SK-N-MC (cell line): ENCODE measurements at regions not wholly inside any gene's neighbourhood (a gene's known extent, or its start where the extent isn't known, plus 50 kb on each side); places are given as distances from the start of the nearest gene placed in this dataset.
"Not testable (repeated sequence)": the region's sequence is repeated elsewhere in the genome, so short reads cannot be mapped to it uniquely, and the experiment has no call there.

ENCODE experiments used
- DNase-seq: peaks from one replicate; pipeline ENCODE4 v3.0.0-alpha.2; 2011; ENCODE audit warnings: low read depth, low spot score
- H3K27ac ChIP-seq: fragments of 200-600 bp; sonication (generic); 2 replicates; pipeline ENCODE4 v1.5.1; 2016; ENCODE audit warnings: mixed run types
- H3K36me3 ChIP-seq: fragments of 200-600 bp; sonication (generic); 2 replicates; pipeline ENCODE4 v1.6.1; 2017; ENCODE audit warnings: antibody characterized with exemption, low read length, mixed read lengths; ENCODE audit not compliant: insufficient read depth
- H3K4me3 ChIP-seq: fragments of 200-600 bp; sonication (generic); 2 replicates; pipeline ENCODE4 v1.5.1; 2016
- H3K9ac ChIP-seq: fragments of 200-600 bp; sonication (generic); 2 replicates; pipeline ENCODE4 v1.8.0; 2017; ENCODE audit warnings: mixed run types, mixed read lengths; ENCODE audit not compliant: insufficient read length
- H3K9me3 ChIP-seq: fragments of 200-600 bp; sonication (generic); 2 replicates; pipeline ENCODE4 v1.6.1; 2017; ENCODE audit warnings: low read depth, mild to moderate bottlenecking, antibody characterized with exemption, low read length, moderate library complexity, mixed read lengths
- EZH2 ChIP-seq: fragments of 200-600 bp; sonication (generic); IDR thresholded peaks from one replicate; pipeline ENCODE4 v1.6.1; 2017; ENCODE audit warnings: antibody characterized with exemption
- FOXP2 ChIP-seq: optimal IDR thresholded peaks from 2 replicates; pipeline ENCODE3; 2011; ENCODE audit warnings: mild to moderate bottlenecking, moderate library complexity; ENCODE audit not compliant: insufficient read depth; ENCODE audit errors: extremely low read length, control extremely low read depth
- POLR2AphosphoS5 ChIP-seq: IDR thresholded peaks from 2 replicates; pipeline ENCODE4 v1.6.1; 2012; ENCODE audit warnings: mild to moderate bottlenecking, low read depth, low read length, borderline replicate concordance

GRCh38 chr1:233796146-233796783 lies 108.2 kb upstream of the SLC35F3 start:
- Histone ChIP-seq H3K9ac (no peak overlapping the region), H3K9me3 (no peaks in the 10 kb centered on the region), H3K36me3 (no peaks in the 10 kb centered on the region), H3K27ac (no peak overlapping the region), H3K4me3 (no peak overlapping the region)
- DNase-seq: no peak
- TF ChIP-seq FOXP2 (no peak), POLR2AphosphoS5 (no peak), EZH2 (no peak)

DNA sequence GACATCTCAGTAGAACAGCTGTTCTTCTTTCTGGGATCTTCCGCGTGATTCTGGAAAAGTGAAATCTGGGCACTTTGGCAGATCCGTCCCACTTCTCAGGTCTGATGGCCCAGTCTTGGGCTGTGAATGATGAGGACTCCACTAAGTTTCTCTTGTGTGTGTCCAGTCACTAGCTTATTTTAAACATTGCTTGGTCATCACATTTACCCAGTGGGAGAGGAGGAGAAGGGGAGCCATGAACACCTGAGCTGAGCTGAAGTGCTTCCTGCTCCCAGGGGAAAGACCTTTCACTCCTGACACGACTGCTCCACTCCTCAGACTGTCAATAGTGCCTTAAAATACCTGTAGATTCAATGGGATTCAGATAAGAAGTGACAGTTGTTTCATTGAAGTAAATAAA lies 101.9 kb upstream of the SLC35F3 start:
- no peak overlapping the region for H3K27ac ChIP-seq
- DNase-seq: no peak
- no peak overlapping the region for H3K4me3 ChIP-seq
- no peak overlapping the region for H3K9ac ChIP-seq
- no peaks in the 10 kb centered on the region for H3K36me3 ChIP-seq
- no peak for TF ChIP-seq EZH2
- TF ChIP-seq FOXP2: no peak
- no peak for TF ChIP-seq POLR2AphosphoS5
- no peaks in the 10 kb centered on the region for H3K9me3 ChIP-seq

DNA sequence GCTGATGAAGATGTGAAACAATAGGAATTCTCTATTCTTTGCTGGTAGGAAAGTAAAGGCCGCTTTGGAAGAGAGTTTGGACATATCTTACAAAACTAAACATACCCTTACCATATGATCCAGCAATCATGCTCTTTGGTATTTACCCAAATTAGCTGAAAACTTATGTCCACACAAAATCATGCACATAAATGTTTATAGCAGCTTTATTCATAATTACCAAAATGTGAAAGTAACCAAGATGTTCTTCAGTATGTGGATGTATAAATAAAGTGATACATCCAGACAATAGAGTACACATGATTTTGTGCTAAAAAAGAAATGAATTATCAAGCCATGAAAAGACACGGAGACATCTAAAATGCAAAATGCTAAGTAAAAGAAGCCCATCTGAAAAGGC lies 98.7 kb upstream of the SLC35F3 start:
- H3K4me3 ChIP-seq: no peak overlapping the region
- no peaks in the 10 kb centered on the region for H3K36me3 ChIP-seq
- TF ChIP-seq POLR2AphosphoS5 (no peak), FOXP2 (no peak), EZH2 (no peak)
- H3K9ac ChIP-seq: no peak overlapping the region
- no peaks in the 10 kb centered on the region for H3K9me3 ChIP-seq
- no peak for DNase-seq
- no peak overlapping the region for H3K27ac ChIP-seq

DNA sequence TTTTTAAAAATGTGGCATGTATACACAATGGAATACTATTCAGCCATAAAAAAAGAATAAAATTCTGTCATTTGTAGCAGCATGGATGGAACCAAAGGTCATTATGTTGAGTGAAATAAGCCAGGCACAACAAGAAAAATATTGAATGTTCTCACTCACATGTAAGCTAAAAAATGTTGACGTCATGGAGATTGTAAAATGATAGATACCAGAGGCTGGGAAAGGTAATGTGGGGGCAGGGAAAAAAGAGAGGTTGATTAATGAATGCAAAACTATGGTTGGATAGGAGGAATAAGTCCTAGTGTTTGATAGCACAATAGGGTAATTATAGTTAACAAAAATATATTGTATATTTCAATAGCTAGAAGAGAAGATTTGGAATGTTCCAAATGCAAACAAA lies 89.1 kb upstream of the SLC35F3 start:
- no peak for DNase-seq
- Histone ChIP-seq H3K9me3 (no peaks in the 10 kb centered on the region), H3K36me3 (no peaks in the 10 kb centered on the region), H3K27ac (no peak overlapping the region), H3K9ac (no peak overlapping the region), H3K4me3 (no peak overlapping the region)
- no peak for TF ChIP-seq POLR2AphosphoS5
- no peak for TF ChIP-seq FOXP2
- no peak for TF ChIP-seq EZH2

GRCh38 chr1:233815865-233816264 lies 88.6 kb upstream of the SLC35F3 start:
- Histone ChIP-seq H3K36me3 (no peaks in the 10 kb centered on the region), H3K4me3 (no peak overlapping the region), H3K9ac (no peak overlapping the region), H3K27ac (no peak overlapping the region), H3K9me3 (no peaks in the 10 kb centered on the region)
- no peak for DNase-seq
- TF ChIP-seq POLR2AphosphoS5 (no peak), FOXP2 (no peak), EZH2 (no peak)

DNA sequence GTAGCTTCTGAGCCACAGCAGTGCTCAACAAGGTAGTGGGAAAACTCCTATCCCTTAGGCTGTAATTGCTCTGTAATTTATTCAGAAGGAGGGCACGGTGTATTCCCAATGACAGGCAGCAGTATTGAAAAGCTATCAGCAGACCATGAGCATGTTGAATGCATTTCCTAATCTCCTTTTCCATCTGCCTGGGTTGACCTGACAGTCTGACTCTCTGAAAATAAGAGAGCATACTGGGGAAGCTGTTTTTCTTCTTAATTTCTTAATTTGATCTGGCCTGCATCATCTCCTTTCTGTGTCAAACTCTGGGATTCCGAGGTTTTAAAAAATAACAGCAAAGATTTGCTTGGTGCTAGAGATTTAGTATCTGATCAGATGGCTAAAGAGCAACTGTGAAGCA lies 88.1 kb upstream of the SLC35F3 start:
- no peak for DNase-seq
- no peak overlapping the region for H3K4me3 ChIP-seq
- no peak overlapping the region for H3K27ac ChIP-seq
- no peaks in the 10 kb centered on the region for H3K36me3 ChIP-seq
- no peaks in the 10 kb centered on the region for H3K9me3 ChIP-seq
- H3K9ac ChIP-seq: no peak overlapping the region
- TF ChIP-seq POLR2AphosphoS5 (no peak), EZH2 (no peak), FOXP2 (no peak)

- Histone ChIP-seq H3K9me3 (no peaks in the 10 kb centered on the region), H3K36me3 (no peaks in the 10 kb centered on the region), H3K4me3 (no peak overlapping the region), H3K9ac (no peak overlapping the region), H3K27ac (no peak overlapping the region)
- TF ChIP-seq FOXP2 (no peak), POLR2AphosphoS5 (no peak), EZH2 (no peak)
- DNase-seq: no peak
Measured at GRCh38 chr1:233819042-233819441, 85.4 kb upstream of the SLC35F3 start.

GRCh38 chr1:233824179-233824578 lies 80.3 kb upstream of the SLC35F3 start:
- not testable (repeated sequence) for H3K4me3 ChIP-seq, DNase-seq, H3K9ac ChIP-seq, H3K27ac ChIP-seq, H3K9me3 ChIP-seq, H3K36me3 ChIP-seq

- not testable (repeated sequence) for H3K27ac ChIP-seq, DNase-seq, H3K9me3 ChIP-seq, H3K9ac ChIP-seq, H3K36me3 ChIP-seq, H3K4me3 ChIP-seq
Measured at GRCh38 chr1:233827937-233828336, 76.5 kb upstream of the SLC35F3 start.
